ENCODE measurements at regions not wholly inside any gene's neighbourhood (a gene's known extent, or its start where the extent isn't known, plus 50 kb on each side); places are given as distances from the start of the nearest gene placed in this dataset.
"Not testable (repeated sequence)": the region's sequence is repeated elsewhere in the genome, so short reads cannot be mapped to it uniquely, and the experiment has no call there.

DNA sequence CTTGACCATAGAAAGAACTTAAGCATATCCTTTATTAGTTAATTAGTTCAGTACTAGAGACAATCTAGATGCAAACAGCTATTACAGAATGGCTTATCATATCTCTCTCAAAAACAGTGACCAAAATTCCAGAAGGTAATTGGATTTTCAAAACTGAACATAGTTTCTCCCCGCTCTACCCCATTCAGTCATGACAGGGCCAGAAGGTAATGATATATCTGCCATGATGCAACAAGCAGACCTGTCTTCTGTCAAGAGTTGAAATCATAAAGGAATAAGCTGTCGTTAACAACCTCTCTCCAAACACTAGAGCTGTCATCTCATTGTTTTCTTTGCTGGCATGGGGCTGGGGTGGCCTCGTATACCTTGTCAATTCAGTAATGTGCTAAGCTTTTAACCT is 200.5 kb upstream of the POU5F2 start:
- H3K4me1 ChIP-seq, result no peaks in the 10 kb centered on the region
- no peak overlapping the region for H3K4me3 ChIP-seq
- no peaks in the 10 kb centered on the region for H3K9me3 ChIP-seq
- TF ChIP-seq, protein P1, sequence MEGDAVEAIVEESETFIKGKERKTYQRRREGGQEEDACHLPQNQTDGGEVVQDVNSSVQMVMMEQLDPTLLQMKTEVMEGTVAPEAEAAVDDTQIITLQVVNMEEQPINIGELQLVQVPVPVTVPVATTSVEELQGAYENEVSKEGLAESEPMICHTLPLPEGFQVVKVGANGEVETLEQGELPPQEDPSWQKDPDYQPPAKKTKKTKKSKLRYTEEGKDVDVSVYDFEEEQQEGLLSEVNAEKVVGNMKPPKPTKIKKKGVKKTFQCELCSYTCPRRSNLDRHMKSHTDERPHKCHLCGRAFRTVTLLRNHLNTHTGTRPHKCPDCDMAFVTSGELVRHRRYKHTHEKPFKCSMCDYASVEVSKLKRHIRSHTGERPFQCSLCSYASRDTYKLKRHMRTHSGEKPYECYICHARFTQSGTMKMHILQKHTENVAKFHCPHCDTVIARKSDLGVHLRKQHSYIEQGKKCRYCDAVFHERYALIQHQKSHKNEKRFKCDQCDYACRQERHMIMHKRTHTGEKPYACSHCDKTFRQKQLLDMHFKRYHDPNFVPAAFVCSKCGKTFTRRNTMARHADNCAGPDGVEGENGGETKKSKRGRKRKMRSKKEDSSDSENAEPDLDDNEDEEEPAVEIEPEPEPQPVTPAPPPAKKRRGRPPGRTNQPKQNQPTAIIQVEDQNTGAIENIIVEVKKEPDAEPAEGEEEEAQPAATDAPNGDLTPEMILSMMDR (IDR thresholded peaks at IDR 0.05), result no peak
- H3K27ac ChIP-seq, result no peak overlapping the region
- DNase-seq (ENCODE audit: low spot score), result no peak
- H3K36me3 ChIP-seq, result no peaks in the 10 kb centered on the region
- H3K27me3 ChIP-seq, result no peaks in the 10 kb centered on the region

DNA sequence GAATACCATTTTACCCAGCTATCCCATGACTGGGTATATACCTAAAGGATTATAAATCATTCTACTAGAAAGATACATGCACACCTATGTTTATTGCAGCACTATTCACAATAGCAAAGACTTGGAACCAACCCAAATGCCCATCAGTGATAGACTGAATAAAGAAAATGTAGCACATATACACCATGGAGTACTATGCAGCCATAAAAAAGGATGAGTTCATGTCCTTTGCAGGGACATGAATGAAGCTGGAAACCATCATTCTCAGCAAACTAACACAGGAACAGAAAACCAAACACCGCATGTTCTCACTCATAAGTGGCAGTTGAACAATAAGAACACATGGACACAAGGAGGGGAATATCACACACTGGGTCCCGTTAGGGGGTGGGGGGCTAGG is 191.9 kb upstream of the POU5F2 start:
- not testable (repeated sequence) for H3K4me1 ChIP-seq; H3K27me3 ChIP-seq; H3K4me3 ChIP-seq; H3K36me3 ChIP-seq; H3K27ac ChIP-seq; H3K9me3 ChIP-seq; DNase-seq (ENCODE audit: low spot score)

DNA sequence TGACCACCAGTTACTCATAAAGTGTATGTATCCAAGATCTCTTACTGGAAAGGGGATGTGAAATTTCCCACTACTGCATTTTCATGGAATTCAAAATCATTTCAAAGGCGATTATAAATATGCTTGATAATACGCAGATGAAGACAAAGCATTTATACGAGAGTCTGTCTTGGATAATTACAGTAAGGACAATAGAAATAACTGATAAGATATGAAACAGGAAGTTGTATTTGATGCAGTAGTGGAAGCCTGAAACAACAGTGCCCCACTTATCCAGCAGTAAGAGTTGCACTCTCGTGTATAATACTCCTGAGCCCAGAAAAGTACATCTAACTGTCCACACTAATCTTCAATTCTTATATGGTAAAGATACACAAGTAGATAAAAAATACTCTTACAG is 188.7 kb upstream of the POU5F2 start:
- Histone ChIP-seq H3K4me3 (no peak overlapping the region), H3K9me3 (no peaks in the 10 kb centered on the region), H3K4me1 (no peaks in the 10 kb centered on the region), H3K27ac (no peak overlapping the region), H3K36me3 (no peaks in the 10 kb centered on the region), H3K27me3 (no peaks in the 10 kb centered on the region)
- DNase-seq (ENCODE audit: low spot score), result no peak
- TF ChIP-seq, protein P1 (IDR thresholded peaks at IDR 0.05), result no peak

DNA sequence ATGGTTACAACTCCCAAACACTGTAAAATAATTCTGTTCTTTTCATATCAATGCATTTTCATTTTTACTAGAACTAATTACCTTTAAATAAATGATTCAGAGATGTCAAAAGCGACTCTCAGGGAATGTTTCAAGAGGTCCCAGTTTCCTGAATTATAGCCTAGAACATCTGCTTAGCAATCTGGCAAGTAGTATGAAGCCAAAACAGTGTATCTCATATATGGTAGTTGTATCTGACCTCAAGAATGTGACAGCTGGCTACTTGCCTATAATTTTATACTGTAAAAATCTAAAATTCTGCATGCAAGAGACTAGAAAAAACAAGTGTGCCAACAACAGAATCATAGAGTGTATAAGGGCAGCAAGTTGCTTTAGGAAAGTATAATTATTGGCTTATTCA is 187.7 kb upstream of the POU5F2 start:
- no peak overlapping the region for H3K27ac ChIP-seq
- no peak for DNase-seq (ENCODE audit: low spot score)
- H3K27me3 ChIP-seq, result no peaks in the 10 kb centered on the region
- no peak overlapping the region for H3K4me3 ChIP-seq
- H3K9me3 ChIP-seq, result no peaks in the 10 kb centered on the region
- no peaks in the 10 kb centered on the region for H3K4me1 ChIP-seq
- H3K36me3 ChIP-seq, result no peaks in the 10 kb centered on the region
- TF ChIP-seq, protein P1 (IDR thresholded peaks at IDR 0.05), result no peak

DNA sequence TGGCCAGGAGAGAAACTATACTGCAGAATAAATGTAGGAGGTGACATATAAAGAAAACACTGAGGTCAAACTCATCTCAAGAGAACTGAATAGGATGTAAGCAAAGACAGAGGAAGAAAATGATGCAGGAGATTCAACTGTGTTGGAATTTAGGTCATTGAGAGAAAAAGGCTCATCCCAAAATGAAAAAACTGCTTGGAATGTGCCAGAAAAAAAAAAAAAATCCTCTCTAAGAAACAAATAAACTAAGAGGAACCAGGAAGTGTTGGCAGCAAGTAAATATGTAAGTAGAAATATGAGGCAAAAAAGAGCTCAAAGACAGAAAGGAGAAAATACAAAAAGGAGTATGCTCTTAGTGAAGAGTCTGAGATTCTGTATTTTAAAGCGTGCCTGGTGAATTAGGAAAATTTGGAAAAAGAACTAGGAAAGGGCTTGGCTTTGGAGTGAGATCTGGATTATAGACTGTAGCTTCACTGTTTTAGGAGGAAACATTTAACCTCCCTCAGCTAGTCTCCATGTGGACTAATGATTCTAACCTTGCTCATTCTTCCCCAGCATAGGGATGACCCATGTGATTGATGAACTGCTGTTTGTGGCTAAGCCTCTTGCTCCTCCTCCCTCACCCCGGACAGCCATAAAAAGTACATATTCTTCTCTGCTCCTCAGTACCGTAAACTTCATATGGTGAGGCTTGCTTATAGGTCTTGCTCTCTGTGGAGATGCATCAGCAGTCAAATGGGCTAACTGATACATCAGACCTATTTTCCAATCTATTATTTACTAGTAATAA is 185.6 kb upstream of the POU5F2 start:
- TF ChIP-seq, protein P1 (IDR thresholded peaks at IDR 0.05), result no peak
- Histone ChIP-seq H3K9me3 (no peaks in the 10 kb centered on the region), H3K4me3 (no peak overlapping the region), H3K36me3 (no peaks in the 10 kb centered on the region), H3K27me3 (no peaks in the 10 kb centered on the region), H3K27ac (no peak overlapping the region), H3K4me1 (no peaks in the 10 kb centered on the region)
- DNase-seq (ENCODE audit: low spot score), result no peak

DNA sequence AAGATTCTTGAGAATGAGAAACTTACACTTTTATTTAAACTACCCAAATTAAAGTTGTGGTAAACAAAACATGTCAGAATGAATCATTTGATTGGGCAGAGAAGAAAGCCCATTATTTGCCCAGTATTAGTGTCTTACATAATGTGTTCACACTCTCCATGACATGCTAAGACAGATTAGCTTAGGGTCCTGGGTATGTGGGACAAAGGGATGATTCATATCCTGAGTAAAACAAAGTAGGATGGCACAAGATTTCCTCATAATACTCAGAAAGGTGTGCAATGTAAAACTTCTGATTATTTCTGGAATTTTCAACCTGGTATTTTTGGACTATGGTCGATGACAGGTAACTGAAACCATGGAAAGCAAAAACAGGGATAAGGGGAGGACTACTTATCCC is 183.9 kb upstream of the POU5F2 start:
- Histone ChIP-seq H3K36me3 (no peaks in the 10 kb centered on the region), H3K4me3 (no peak overlapping the region), H3K9me3 (no peaks in the 10 kb centered on the region), H3K4me1 (no peaks in the 10 kb centered on the region), H3K27ac (no peak overlapping the region), H3K27me3 (no peaks in the 10 kb centered on the region)
- no peak for DNase-seq (ENCODE audit: low spot score)
- TF ChIP-seq, protein P1 (IDR thresholded peaks at IDR 0.05), result no peak
